Hematopoietic multipotent progenitor cell treated with erythropoietin and hydrocortisone succinate and interleukin-3 and kit ligand, for 15 days (in vitro differentiated cells): ENCODE measurements at regions not wholly inside any gene's neighbourhood (a gene's known extent, or its start where the extent isn't known, plus 50 kb on each side); places are given as distances from the start of the nearest gene placed in this dataset.
"Not testable (repeated sequence)": the region's sequence is repeated elsewhere in the genome, so short reads cannot be mapped to it uniquely, and the experiment has no call there.

ENCODE experiments used
- DNase-seq: peaks from one replicate; pipeline ENCODE4 v3.0.0-alpha.2; 2015; ENCODE audit warnings: low spot score

- no peak for DNase-seq
Observed at GRCh38 chr1:209109001-209109785, 474.3 kb upstream of the CAMK1G start.

DNA sequence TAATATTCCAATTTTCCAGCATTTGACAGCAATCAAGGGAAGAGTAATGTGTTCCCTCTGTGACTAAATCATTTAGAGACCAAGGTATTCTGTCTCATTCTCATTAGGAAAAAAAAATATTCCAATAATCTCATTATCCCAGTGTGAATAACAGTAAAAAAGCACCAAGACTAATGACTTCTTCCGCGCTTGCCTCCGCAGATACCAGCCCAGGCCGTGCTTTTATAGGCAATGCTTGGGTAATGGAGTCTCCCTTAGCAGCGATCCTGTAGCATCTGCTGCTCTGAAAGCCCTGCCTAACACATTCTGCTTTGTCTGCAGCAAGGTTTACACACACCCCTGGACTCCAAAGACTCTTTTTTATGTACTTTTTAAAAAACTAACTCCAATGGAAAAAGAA is 470.0 kb upstream of the CAMK1G start:
- no peak for DNase-seq

DNA sequence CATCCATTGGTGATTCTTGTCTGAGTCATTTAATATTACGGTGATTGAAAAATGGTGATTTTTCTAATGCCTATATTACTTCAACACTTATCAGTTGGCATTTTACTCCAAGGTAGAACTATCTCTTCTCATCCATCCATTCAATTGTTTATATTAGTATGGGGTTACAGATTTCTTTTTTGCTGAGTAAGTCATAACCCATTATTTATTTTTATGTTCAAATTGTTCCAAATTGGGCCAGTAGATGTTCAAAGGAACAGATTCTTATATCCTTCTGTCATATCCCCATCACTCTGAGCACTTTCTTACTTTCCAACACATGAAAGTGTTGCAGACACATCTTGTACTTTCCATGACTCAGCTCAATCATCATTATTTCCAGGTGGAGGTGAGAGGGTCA is 466.8 kb upstream of the CAMK1G start:
- DNase-seq, result no peak

- no peak for DNase-seq
Observed at GRCh38 chr1:209123601-209124000, 459.9 kb upstream of the CAMK1G start.

- DNase-seq, result not testable (repeated sequence)
Observed at GRCh38 chr1:209129091-209129490, 454.4 kb upstream of the CAMK1G start.

DNA sequence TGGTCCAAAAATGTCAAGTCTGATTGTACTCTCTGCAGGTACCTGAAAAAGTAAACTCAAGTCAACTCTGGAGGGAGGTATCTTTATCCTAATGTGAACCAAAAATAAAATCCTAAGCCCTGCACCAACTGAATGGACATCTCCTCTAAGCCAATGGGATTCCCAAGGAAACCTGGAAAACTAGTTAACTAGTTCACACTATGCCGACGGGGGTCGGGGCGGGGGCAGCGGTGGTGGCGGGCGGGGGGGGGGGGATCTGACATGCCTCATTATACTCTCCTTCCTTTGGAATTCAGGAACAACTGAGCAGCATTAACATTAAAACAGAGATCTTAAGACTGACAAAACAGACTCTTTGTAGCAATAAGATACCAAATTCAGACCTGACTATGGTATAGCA is 452.6 kb upstream of the CAMK1G start:
- DNase-seq, result no peak

GRCh38 chr1:209132736-209133467 is 450.6 kb upstream of the CAMK1G start:
- DNase-seq, result no peak

DNA sequence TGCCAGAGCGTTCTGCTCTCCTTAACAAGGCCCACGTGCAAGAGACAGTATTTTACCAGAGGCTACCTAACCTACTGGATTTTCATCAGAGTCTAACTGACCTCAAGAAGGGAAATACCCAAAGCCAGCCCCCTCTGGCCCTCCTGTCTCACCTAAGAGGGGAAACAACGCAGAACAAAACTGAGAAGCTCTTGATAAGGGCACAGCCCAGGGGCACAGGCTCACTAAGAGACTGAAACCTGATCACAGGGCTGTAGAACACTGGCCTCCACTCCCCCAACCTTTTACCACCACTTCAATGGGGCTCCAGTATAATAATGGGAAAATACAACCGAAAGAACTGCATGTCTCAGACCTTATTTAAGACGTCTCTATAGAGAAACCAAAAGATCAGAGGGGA is 449.5 kb upstream of the CAMK1G start:
- no peak for DNase-seq

DNA sequence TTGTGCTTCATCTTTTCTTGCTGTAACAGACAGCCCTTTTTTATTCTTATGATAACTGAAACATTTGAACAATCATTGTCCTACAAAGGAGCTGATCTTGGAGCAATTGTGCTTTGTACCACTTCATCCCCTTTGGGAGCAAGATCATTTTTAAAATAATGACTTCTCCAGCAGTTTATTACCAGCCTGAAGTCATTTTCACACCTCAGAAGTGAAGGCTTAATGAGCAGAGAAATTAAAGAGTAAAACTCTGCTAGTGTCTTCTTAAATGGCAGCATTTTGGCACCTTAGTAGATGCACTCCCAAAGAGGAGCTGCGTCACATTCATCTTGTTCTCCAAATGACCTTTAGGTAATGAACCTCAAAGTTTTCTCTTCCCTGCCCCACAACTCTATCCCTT is 439.6 kb upstream of the CAMK1G start:
- DNase-seq, result no peak

GRCh38 chr1:209150114-209150513 is 433.4 kb upstream of the CAMK1G start:
- DNase-seq, result no peak

- DNase-seq, result no peak
Observed at GRCh38 chr1:209153411-209153810, 430.1 kb upstream of the CAMK1G start.

- no peak for DNase-seq
Observed at GRCh38 chr1:209154912-209155311, 428.6 kb upstream of the CAMK1G start.

DNA sequence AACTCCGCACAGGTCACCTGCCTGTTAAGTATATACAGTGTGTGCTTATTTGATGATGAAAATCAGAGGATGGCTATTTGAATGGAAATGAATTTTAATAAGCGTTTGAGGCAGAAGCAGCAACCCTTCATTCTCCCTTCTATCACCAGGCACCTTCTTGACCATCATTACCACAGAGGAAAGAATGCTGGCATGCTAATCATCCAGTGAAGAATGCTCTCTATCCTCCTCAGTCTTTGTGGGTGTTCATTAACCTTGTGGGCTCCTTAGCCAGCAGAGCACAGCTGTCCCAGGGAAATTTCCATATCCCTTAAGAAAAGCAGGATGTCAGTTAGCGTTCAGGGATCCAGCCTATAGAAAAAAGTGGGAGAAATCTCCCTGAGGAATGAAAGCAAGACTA is 428.0 kb upstream of the CAMK1G start:
- no peak for DNase-seq

DNA sequence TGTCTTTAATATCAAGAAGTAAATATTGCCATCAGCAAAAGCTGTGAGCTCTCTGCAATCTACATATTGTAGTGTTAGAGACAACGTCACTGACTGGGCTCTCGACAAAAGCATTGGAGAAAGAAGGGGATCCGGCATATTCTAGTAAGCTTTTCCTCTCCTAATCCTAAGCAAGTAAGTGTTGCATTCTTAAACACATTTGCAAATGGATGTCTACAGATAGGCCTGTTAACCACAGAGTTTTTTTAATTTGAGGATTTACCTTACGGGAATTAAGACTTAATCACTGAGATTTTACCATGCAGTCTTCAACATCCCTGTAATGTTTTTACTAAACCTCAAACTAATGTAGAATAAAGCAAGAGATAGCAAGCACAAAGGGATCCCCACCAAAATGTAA is 426.5 kb upstream of the CAMK1G start:
- no peak for DNase-seq

- no peak for DNase-seq
Observed at GRCh38 chr1:209157546-209158249, 425.8 kb upstream of the CAMK1G start.

DNA sequence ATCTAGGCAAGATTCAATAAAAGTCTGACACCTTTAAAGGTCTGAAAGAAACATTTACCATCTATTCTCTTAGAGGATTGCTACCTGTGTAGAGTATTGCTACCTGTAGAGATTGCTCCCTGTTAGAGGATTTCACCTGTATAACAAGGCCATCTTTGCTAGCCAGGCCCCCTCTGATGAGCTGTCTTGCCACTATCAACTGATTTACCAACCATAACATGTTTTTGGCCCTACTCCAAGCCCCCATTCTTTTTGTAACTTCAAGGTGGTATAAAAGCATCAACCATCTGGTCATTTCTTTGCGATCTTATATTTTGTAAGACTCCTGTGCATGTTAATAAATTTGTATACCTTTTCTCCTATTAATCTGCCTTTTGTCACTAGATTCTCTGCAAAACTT is 424.7 kb upstream of the CAMK1G start:
- no peak for DNase-seq

DNA sequence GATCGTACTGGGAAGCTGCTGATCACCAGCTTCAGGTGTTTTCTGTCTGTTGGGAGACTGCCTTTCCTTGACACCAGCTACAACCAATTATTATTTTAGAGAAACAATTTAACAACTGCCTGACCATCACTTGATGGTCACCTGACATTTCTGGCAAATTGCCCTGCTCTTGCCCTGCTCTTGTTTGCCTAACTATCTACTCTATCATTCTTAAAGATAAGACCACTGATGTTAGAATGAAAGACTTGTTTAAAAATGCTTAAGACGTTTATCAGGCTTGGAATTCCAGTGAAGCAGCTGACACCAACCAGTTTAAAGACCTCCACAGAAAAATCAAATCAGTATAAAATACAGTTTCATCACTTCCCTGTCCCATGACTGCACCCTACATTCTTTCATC is 423.3 kb upstream of the CAMK1G start:
- no peak for DNase-seq

DNA sequence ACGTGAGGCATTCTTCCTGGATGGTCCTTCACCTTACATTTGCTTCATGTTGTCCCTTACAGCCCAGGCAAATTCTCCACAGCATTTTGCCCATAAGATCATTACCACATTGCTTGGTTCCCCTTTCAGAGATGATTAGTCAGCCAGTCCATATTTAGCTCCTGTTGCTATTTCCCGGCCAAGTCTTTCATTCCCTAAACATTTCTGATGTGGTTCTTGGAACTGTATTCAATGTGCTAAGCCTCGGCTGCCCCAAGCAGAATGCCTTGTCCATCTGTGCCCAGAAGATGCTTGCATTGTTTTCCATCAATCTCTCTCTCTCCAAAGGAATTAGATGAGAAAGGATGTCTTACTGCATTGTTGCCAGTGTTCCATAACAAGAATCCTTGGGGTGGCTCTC is 420.9 kb upstream of the CAMK1G start:
- DNase-seq, result no peak

DNA sequence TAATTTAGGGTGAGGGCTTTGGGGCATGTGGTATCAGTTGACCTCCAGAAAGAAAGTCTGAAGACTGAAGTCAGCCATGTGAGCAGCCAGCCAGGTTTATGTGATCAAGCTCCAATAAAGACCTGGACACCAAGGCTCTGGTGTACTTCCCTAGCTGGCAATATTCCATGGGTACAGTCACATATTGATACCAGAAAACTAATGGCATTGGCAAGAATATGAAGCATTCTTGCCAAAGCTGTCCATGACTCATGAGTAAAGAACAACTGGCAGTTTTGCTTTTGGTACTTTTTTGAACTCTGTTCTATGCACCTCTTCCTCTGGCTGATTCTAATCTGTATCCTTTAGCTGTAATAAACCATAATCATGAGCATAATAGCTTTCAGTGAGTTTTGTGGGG is 415.3 kb upstream of the CAMK1G start:
- DNase-seq, result no peak

DNA sequence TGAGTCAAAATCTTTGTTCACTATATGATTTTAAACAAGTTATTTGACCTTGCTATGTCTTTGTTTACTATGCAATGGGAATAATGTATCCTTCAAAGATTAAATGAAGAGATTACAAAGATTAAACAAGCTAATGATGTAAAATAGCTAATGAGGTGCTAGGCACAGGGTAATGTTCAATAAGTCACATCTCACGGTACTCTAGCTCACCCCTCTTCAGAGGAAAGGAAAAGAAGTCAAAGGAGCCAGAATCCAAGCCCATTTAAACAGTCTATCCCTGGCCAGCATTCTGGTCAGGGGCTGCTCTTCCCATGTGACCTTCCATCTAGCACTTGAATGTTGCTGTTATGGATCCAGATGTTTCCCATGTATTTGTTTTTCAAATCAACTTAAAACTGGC is 412.4 kb upstream of the CAMK1G start:
- DNase-seq, result no peak

DNA sequence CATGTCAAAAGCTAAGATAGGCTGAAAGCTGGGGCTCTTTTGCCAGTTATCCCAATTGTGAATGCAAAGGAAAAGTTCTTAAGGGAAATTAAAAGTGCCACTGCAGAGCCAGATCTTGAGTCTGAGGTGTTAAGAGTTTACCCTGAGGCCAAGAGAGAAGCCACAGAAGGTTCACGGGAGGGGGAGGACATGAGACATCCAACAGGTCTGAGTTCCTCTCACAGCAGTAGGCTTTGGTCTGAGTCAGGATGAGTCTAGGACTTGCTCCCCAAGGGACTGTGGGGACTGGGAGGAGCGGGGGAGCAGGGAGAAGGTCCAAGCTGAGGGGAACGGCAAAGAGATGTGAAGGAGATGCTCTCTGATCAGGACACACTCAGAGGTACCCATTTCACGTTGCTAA is 411.2 kb upstream of the CAMK1G start:
- no peak for DNase-seq

DNA sequence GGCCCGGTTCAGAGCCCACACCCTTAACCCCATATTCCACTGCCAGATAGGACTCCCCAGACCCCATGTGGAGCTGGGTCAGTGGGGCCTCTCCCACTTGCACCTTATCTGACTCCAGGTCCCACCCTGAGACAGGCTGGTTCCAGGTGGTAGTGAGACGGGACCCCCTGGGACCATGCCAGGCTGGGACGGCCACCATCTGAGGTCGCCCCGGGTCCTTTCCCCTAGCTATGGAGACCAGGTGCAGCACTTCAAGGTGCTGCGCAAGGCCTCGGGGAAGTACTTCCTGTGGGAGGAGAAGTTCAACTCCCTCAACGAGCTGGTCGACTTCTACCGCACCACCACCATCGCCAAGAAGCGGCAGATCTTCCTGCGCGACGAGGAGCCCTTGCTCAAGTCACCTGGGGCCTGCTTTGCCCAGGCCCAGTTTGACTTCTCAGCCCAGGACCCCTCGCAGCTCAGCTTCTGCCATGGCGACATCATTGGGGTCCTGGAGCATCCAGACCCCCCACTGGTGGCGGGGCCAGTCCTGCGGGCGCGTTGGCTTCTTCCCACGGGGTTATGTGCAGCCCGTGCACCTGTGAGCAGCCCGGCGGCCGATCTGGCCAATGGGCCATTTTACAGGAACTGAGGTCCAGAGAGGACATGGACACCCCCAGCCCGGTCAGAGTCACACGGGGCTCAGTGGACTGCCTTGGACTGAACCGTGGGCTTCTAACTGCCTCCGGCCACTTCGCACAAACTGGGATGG is 410.5 kb upstream of the CAMK1G start:
- not testable (repeated sequence) for DNase-seq
